Hypothalamus (tissue), 51 donors: ENCODE measurements at regions not wholly inside any gene's neighbourhood (a gene's known extent, or its start where the extent isn't known, plus 50 kb on each side); places are given as distances from the start of the nearest gene placed in this dataset.
A peak's percentile ranks its signal among the peaks of the same experiment; 100 is the strongest.

Source experiments
- DNase-seq, 51 donors: peaks; one replicate each; lab custom pipeline; 2025; lab: John Stamatoyannopoulos, UW

DNA sequence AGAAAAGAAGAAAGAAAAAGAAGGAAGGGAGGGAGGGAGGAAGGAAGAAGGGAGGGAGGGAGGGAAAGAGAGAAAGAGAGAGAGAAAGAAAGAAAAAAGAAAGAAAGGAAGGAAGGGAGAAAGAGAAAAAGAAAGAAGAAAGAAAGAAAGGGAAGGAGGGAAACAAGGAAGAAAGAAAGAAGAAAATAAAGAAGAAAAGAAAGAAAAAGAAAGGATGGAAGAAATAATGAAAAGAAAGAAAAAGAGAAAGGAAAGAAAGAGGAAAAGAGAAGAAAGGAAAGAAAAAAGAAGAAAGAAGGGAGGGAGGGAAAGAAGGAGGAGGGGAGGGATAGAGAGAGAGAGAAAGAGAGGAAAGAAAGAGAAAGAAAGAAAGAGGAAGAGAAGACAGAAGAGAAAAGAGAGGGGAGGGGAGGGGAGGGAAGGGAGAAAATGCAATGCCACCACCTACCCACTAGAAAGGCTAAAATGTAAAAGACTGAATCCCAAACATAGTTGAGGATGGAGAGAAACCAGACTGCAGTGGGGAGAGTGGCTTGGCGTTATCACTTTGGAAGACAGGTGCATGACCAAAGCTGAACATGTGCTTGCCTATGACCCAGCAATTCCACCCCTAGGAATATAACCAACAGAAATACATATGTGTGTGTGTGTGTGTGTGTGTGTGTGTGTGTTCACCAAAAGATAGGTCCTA lies 66.9 kb upstream of the KLF13 start:
- DNase-seq, result no peak

DNA sequence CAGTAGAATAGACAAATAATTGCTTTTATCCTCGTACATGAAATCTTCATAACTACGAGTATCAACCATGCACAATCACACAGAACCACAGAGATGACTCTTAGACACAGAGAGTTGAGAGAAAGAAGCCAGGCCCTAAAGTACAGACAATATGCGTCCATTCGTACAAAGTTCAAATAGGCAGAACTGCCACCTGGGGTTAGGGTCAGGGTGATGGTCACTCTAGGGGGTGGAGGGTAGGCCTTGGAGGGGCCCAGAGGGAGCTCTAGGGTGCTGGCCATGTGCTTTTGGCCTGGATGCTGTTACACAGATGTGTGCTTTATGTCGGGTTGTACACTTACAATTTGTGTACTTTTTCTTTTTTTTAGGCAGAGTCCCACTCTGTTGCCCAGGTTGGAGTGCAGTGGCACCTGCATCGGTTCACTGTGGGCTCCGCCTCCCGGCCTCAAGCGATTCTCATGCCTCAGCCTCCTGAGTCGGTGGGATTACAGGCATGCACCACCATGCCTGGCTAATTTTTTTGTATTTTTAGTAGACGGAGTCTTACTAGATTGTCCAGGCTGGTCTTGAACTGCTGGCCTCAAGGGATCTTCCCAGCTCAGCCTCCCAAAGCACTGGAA lies 65.9 kb upstream of the KLF13 start:
- DNase-seq, result no peak

DNA sequence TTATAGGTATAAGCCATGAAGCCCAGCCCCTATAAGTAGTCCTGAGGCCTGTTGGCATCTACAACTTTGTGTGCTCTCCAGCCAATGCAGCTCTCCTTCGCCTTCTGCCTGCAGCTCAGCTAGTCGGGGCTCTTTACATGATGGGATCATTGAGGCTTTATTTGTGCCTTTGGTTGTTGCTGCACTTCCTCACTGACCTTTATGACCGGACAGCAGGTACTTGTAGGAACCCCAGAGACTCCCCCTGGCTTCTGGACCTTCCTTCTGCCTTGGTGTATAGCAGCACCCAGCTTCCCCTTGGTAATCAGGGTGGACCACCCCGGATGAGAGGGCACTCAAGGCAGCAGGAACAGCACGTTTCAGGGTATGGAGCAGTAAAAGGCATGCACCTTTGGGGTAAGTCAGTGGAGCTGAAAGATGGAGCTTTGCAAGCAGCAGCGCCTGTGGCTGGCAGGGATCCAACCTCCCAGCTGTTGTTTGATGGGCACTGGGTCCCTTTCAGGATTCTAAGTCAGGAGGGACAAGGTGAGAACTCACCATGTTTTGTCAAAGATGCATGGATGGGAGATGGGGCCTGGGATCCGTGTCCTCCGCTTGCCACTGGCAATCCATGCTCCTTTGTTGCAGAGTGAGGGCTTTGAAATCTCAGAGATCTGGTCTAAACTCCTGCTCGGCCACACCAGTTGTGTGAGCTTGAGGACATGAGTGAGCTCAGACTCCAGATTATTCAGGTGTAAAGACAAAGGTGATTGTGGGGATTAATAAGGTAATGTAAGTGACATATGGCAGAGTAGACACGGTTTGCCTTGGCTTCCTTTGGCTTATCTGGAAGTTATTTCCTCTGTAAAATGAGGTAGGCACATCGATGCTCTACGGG lies 65.1 kb upstream of the KLF13 start:
- DNase-seq, result no peak

DNA sequence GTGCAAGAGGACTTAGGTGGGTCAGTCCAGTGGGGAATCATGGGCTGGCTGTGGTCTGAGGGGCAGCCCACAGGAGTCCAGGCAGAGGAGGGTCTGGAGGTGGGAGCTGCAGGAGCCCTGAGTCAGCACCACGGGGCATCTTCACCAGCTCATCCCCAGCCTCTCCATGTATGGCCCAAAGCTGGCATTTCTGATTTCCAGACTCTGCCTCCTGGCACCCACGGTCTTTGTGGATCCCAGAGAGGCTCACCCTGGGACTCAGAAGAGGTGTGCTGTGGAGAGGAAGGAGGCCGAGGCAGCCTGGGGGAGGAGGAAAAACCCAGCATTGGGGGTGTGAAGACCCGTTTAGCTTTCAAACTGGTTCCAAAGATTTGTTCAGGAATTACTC lies 64.5 kb upstream of the KLF13 start:
- DNase-seq, result no peak

DNA sequence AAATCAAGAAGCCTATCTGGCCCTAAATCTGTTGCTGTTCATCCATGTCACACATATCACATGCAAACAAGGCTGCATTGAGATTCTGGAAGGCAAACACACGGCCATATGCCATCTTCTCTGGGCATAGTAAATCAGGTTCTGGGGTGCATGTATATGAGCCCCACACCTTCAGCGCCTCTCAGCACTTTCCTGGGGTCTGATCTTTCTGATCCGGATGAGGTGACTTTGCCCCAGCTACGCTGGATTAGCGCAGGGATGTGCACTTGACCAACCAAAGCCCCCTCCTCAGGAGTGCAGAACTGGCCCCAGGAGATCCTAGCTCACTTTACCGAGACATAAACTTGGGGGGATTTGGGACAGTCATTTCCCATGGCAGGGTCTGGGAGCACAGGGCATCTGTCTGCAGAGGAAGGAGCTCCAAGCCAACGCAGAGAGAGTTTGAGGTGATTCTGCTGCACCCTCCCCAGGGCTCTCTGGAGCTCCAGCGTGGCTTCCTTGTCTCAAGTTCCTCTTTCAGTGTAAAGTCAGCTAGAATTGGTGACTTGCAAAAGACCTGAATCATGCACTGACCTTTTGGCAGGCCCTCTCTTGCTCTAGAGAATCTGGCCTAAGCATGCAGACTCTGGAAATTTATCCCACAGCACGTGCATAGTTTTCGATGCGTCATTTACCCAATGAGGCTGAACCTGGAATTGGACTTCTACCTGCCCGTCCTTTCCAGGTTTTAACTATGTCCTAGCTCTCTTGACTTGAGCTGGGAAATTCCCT lies 63.5 kb upstream of the KLF13 start:
- peak in 4 of 51 donors; percentile 16 to 36 (median 26) for DNase-seq

DNA sequence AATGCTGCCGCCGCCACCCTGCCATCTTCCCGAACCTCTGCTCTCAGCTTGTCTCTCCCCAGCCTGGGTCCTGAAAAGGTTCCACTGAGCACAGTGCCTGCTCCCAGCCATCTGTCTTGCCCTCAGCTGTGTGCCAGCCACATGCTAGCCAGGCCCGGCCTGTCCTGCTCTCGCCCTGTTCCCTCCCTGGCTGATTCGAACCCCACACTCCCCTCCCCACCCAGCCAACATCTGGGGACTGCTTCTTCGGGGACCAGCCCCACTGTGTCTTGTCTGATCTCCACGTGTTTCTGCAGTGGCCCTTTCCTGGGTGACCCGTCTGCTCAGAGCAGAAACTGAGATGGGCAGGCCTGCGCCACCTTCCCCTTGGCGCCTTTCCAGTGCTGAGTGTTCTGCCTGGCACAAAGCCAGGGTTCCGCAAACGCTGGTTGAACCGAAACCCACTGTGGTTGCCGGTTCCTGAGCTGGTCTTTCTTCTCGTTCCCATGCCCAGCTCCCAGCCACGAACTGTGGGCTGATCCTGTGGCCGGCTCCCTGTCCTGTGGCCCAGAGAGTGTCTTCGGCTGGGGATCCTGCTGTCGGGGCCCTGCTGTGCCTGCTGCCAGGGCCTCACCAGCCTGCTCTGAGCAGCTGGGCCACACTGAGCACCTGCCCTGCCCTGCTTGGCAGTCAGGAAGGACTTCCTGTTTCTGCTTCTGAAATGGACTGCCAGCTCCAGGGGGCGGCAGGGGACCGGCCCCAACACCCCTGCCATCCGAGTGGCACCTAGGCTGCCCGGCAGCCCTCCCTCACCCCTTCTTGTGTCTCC lies 62.7 kb upstream of the KLF13 start:
- peak in 33 of 51 donors; percentile 24 to 72 (median 55) for DNase-seq

DNA sequence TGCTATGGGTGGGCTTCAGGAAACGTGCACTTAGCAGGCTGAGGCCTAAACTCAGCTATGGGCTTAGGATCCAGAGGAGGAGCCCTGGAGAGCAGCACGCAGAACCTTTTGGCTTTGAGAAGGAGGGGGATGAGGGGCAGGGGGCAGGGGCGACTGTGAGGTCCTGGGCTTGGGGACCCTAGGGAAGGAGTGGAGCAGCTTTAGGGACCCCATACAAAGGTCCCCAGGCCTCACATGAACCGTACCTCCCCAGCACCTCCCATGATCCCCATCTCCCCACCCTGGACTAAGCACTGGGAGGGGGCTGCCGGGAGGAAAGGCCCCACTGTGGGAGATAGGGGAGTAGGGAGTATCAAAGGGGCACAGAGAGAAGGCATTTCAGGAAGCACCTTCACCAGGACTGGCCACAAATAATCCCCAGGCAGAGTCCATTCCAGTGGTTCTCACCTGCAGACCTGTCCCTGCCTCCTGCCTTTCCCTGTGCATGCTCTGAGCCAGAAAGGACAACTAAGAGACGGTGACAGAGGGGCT lies 62.0 kb upstream of the KLF13 start:
- no peak for DNase-seq

DNA sequence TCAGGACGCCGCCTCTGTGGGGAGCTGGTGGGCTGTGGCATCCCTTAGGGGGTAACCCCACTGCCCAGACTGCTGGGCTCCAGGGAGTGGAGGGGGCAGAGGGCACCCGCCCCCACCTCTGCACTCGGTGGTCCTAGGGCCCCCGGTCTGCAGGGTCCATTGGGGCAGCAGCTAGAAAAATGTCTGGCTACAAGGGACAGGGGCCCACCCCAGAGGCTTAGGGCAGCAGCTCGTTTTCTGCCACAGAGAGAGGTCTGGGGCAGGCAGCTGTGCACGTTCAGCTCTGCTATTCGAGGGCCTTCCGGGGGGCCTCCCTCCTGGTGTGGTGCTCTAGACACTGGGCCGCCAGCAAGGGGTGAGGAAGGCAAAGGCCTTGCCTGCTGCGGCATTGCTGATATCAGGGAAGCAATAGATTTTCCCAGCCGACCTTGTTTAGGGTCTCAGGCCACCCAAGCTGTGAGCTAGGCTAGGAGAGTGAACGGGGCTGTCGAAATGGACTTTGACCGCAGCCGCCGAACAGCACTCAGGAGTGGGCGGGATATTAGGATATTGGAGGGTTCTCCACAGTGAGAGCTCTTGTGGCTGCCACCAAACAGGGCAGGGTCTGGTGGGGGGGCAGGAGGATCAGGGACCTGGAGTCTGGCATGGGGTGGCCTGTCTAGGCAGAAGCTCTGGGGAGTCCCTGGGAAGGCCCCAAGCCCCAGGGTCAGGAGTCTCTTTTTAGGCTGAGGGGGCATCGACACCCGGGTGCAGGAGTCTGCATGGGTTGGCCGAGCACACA lies 61.4 kb upstream of the KLF13 start:
- DNase-seq, result no peak

DNA sequence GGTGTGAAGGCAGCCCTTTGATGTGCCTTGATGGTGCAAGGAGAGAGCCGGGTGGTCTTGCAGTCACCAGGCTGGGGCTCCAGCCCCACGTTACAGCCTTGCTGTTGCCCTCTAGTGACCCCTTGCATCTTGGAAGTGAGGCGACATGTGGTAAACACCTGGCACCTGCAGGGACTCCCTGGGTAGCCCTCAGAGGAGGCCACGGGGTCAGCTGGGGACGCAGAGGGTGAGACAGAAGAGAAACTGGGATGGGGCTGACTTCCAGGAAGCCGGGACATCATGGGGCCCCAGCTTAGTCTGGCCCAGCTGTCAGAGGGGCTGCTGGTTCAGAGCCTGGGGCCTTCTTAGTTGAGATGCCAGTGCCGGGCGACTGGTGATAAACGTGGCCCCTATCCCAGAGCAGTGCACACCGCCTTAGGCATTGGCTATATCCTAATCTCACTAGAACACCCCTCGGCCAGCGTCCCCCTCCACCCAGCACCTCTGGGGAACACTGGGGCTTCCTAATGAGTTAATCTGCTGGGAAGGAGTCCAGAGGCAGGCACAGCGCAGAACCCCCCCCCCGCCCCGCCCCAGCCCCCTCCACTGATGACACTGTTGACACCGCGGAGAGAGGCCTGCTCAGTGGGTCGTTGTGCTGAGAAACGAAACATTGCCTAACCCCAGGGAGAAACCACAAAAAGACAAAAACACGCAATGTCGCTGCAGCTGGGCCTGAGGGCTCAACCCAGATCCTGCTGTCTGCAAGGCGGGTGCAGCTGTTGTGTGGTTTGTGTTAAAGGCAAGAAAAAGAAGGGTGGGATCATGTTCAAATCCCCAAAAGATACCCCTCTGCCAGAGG lies 60.5 kb upstream of the KLF13 start:
- DNase-seq, result peak in 9 of 51 donors; percentile 23 to 68 (median 36)

DNA sequence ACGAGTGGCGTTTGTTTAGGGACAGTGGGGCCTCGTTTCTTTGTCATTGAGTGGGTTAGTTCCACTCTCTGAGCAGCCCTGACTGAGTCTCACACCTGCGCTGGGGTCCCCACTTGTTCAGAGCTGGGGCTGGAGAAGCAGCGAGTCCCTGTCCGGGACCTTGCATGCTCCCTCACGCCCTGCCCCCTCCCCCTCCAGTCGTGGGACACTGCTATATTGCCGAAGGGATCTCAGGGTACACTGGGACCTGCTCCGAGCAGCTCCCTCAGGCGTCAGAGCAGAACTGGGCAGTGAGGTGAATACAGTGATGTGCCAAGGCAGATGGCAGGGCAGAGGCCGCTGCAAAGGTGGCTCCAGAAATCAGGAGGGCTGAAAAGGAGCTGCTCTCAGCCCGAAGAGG lies 59.9 kb upstream of the KLF13 start:
- DNase-seq, result no peak

DNA sequence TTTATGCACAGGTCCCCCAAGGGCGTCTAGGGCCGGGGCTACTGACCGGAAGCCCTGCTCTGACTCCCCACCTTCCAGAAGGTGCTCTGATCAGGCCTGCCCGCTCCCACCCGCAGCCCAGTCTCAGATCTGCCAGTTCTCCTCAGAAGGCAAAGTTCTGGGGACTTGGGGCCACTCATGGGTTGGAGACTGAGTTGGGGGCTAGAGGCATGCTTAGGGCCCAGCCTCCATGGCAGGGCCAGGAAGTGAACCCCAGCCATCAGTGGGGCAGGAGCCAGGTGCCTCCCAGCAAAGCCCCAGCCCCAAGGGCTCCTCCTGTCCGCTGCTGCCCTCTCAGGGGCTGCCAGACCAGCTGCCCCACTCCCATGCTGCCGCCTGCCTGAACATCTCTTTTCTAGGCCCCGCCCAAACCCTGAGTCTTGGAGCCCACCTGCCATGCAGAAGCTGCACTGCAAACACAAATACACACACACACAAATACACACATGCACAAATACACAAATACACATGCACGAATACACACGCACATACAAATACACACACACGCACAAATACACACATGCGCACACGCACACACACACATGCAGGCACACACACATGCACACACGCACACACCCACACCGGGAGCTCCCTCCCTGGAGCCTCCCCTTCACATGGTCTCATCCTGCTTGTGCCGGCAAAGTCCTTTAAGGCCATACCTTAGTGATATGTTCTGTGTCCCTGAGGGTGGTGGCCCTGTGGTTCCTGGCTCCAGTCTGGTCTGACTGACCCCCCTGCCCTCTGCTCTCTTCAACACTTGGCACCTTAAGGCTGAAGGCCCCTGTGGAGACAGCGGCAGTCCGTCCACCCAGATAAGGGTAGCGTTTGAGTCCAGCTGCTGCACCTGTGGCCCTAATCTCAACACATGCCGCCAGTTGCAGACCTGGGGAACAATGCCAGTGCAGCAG lies 59.2 kb upstream of the KLF13 start:
- DNase-seq, result no peak

DNA sequence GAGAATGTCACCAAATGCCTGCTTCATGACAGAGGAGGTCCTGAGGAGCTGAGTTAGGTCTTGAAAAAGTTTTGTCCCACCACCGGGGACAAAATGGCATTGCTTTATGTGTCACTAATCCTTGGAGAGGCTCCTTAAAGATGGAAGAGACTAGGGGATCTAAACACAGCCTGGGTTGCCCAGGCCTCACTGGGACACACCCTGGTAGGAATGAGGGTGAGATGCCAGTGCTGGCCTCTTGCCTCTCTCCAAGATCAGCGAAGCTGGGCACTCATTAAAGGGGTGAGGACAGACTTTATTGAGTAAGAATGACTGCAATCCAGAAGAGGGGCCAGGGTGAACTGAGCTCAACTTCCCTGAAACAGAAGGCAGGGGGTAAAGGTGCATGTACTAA lies 58.5 kb upstream of the KLF13 start:
- DNase-seq, result no peak

DNA sequence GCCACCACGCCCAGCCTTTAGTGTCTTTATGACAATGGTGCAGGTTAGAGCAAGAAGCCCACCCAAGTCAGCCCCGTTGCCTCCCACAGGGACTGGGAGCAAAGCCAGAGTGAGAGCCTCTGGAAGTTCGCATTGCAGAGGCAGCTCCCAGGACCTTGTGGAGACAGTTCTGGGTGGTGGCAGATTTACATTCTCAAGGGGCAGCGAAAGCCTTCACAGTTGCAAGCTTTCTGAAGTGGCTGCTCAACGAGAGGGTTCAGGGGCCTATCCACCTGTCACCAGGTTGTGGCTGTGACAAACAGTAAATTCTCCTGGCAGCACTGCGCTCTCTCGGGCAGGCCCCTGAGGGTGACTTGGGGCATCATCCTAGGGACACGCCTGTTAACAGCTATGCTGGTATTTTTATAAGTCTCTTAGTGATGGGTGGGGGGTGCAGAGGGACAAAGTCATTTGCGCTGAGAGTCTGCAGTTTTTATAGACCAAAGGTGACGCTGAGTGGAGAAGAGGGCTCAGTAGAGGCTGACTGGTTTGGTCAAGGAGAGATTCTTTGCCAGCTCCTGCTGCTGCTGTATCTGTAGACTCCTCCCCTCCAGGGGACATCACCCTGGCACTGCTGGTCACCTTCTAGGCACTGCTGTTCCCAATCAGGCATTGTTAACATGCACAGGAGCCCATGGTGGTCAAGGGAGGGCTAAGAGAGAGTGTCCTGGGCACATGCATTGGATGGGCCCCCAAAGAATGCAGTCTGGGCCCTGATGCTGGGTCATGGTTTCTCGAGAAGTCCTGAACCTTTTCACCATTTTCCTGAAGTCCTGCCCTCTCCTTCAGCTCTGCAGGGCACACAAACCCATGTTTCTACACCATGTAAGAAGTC lies 57.5 kb upstream of the KLF13 start:
- DNase-seq, result no peak

DNA sequence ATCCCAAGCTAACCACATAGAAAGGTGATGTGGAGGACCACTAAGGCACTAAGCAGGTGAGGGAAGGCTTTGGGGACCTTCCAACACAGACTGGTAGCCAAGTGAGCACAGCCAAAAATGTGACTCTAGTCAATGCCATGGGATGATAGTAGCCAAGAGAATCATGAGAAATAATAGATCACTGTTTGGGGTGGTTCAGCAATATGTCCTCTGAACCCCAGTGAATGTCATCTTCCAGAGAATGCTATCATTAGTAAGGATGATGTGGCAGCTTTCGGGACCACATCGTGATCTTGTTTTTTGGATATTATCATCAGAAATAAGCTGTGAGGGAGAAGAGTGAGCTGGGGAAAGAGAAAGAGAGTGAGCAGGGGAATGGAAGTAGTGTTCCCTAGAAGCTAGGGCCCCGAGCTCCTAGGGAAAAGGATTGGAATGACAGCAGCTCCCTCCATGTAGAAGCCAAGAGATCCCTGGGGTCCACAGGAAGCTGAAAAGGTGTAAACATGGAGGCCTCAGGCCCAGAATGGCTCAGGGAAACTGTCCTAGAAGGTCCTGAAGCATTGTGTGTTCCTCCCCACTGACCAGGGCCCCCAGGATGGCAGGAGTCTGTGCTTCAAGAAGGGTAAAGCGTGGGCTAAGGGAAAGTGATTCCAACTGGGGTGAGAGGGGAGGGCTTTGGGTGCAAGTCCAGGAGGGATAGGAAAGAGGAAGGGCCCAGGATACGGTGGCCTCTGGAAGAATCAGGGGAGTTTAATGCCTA lies 56.6 kb upstream of the KLF13 start:
- DNase-seq, result no peak

DNA sequence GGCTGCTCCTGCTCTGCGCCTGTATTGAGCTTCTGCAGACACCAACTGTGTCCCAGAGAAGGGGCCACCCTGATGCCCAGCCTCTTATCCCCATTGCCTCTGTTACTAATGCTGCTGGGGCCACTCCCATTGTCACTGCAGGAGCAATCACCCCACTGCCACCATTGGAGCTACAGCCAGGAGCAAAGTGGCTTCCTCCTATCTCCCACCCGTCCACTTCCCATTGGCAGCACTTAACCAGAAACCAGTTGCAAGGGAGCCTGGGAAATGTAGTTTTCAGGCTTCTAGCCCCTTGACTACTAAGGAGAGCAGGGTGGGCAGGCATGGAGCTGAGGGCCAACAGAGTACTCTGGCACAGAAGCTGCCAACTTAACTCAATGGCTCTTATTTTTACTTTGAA lies 55.9 kb upstream of the KLF13 start:
- DNase-seq, result no peak
